Chondrocyte (in vitro differentiated cells): ENCODE measurements at regions not wholly inside any gene's neighbourhood (a gene's known extent, or its start where the extent isn't known, plus 50 kb on each side); places are given as distances from the start of the nearest gene placed in this dataset.

Experiments
- DNase-seq: peaks from one replicate; pipeline ENCODE4 v3.0.0; 2021; ENCODE audit warnings: mixed read lengths, low spot score
- H3K27ac Mint-ChIP-seq: one replicate; pipeline ENCODE4 v1.8.0; 2021; ENCODE audit warnings: mild to moderate bottlenecking, moderate library complexity, mixed read lengths; ENCODE audit not compliant: unreplicated experiment
- H3K27me3 Mint-ChIP-seq: 2 replicates; pipeline ENCODE4 v1.8.0; 2021; ENCODE audit warnings: low read depth, mixed read lengths
- H3K36me3 Mint-ChIP-seq: 2 replicates; pipeline ENCODE4 v1.8.0; 2021; ENCODE audit warnings: low read depth, mixed read lengths
- H3K4me1 Mint-ChIP-seq: 2 replicates; pipeline ENCODE4 v1.8.0; 2021; ENCODE audit warnings: low read depth, mild to moderate bottlenecking, mixed read lengths
- H3K4me3 Mint-ChIP-seq: one replicate; pipeline ENCODE4 v1.8.0; 2021; ENCODE audit warnings: mild to moderate bottlenecking, moderate library complexity, mixed read lengths; ENCODE audit not compliant: unreplicated experiment
- H3K9me3 Mint-ChIP-seq: 2 replicates; pipeline ENCODE4 v1.8.0; 2021; ENCODE audit warnings: low read depth, mixed read lengths
- TF ChIP-seq, protein P1 (sequence below): fragments of 200-600 bp; sonication (generic); IDR thresholded peaks from 2 replicates; pipeline ENCODE4 v1.5.0; 2021; ENCODE audit warnings: antibody characterized with exemption, mild to moderate bottlenecking, moderate library complexity

GRCh38 chr10:107880185-107880584, 715.7 kb upstream of the SORCS1 start:
- peaks cover 32% of the 10 kb centered on the region for H3K9me3 Mint-ChIP-seq
- no peaks in the 10 kb centered on the region for H3K4me1 Mint-ChIP-seq
- H3K27me3 Mint-ChIP-seq = no peaks in the 10 kb centered on the region
- H3K27ac Mint-ChIP-seq = no peak overlapping the region
- H3K36me3 Mint-ChIP-seq = no peaks in the 10 kb centered on the region
- TF ChIP-seq, protein P1, sequence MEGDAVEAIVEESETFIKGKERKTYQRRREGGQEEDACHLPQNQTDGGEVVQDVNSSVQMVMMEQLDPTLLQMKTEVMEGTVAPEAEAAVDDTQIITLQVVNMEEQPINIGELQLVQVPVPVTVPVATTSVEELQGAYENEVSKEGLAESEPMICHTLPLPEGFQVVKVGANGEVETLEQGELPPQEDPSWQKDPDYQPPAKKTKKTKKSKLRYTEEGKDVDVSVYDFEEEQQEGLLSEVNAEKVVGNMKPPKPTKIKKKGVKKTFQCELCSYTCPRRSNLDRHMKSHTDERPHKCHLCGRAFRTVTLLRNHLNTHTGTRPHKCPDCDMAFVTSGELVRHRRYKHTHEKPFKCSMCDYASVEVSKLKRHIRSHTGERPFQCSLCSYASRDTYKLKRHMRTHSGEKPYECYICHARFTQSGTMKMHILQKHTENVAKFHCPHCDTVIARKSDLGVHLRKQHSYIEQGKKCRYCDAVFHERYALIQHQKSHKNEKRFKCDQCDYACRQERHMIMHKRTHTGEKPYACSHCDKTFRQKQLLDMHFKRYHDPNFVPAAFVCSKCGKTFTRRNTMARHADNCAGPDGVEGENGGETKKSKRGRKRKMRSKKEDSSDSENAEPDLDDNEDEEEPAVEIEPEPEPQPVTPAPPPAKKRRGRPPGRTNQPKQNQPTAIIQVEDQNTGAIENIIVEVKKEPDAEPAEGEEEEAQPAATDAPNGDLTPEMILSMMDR = no peak
- no peak overlapping the region for H3K4me3 Mint-ChIP-seq
- DNase-seq = no peak

DNA sequence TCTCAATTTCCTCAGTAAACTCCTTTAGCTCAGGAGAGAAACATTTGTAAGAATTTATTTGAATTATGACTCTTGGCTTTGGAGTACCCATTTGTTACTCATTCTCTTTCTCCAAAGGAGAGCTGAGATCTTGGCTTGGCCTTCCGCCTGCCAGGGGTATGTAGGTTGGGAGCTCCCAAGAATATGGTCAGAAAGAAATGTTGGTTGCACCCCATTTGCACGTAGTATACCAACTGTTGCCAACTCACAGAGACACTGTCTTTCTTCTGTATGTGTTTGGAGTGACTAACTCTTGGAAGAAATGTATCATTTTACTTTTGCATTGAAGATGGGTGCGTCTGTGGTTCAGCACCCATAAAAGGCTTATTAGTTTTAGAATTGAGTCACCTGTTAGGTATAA, 708.5 kb upstream of the SORCS1 start:
- Mint-ChIP-seq H3K9me3 (peaks cover 10% of the 10 kb centered on the region), H3K27me3 (no peaks in the 10 kb centered on the region), H3K36me3 (no peaks in the 10 kb centered on the region), H3K27ac (no peak overlapping the region), H3K4me1 (no peaks in the 10 kb centered on the region), H3K4me3 (no peak overlapping the region)
- TF ChIP-seq, protein P1 = no peak
- DNase-seq = no peak

DNA sequence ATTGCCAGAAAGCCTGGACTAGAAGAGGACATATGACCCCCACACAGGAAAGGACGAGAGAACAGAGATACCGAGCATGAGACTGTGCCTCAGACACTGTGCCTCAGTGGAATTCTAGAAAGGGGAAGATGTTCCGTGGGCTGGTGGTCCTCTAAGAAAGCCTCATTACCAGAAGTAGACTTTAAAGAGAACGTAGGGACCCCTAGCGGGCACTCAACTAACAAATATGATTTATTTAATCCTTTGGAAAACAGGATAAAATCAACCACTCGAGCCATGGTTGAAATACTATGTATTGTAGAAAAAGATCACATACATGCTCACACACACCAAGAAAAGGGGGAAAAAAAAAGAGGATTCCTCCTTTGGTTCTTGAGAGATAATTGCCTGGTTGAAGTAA, 701.2 kb upstream of the SORCS1 start:
- H3K9me3 Mint-ChIP-seq = peaks cover 4% of the 10 kb centered on the region
- H3K36me3 Mint-ChIP-seq = no peaks in the 10 kb centered on the region
- no peak overlapping the region for H3K27ac Mint-ChIP-seq
- no peak overlapping the region for H3K4me3 Mint-ChIP-seq
- no peaks in the 10 kb centered on the region for H3K4me1 Mint-ChIP-seq
- no peaks in the 10 kb centered on the region for H3K27me3 Mint-ChIP-seq
- TF ChIP-seq, protein P1 = no peak
- DNase-seq = no peak

DNA sequence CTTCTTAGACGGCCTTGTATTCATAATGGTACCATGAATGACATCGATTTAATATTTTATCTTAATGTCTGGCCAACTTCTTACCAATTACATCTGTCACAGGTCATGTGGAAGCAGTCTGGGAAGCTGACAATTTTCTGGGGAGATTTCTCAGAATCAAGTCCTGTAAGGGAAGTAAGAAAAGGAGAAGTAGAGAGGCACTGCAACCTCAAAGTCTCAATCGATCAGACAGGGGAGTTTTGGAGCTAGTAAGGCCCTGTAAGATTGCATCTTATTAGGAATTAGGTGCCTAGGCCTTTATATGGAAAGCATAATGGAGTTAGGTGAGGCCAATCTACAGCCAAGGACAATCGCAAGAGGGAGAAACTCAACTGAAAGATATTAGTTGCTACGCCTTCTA, 694.6 kb upstream of the SORCS1 start:
- Mint-ChIP-seq H3K9me3 (no peaks in the 10 kb centered on the region), H3K4me1 (no peaks in the 10 kb centered on the region), H3K36me3 (no peaks in the 10 kb centered on the region), H3K27ac (no peak overlapping the region), H3K4me3 (no peak overlapping the region), H3K27me3 (no peaks in the 10 kb centered on the region)
- DNase-seq = no peak
- TF ChIP-seq, protein P1 = no peak

- Mint-ChIP-seq H3K9me3 (peaks cover 8% of the 10 kb centered on the region), H3K27ac (no peak overlapping the region), H3K27me3 (no peaks in the 10 kb centered on the region), H3K4me1 (no peaks in the 10 kb centered on the region), H3K4me3 (no peak overlapping the region), H3K36me3 (no peaks in the 10 kb centered on the region)
- no peak for DNase-seq
- TF ChIP-seq, protein P1 = no peak
Observed at GRCh38 chr10:107856047-107856315, 691.5 kb upstream of the SORCS1 start.
